ENCODE measurements at regions not wholly inside any gene's neighbourhood (a gene's known extent, or its start where the extent isn't known, plus 50 kb on each side); places are given as distances from the start of the nearest gene placed in this dataset.

- TF ChIP-seq CTCF (IDR thresholded peaks at IDR 0.05) (no peak), POLR2A (IDR thresholded peaks at IDR 0.05) (no peak)
Measured at GRCh38 chr13:52975969-52976368, 52.6 kb upstream of the OLFM4 start.
